Naive thymus-derived CD8-positive, alpha-beta T cell (primary cell): ENCODE measurements at regions not wholly inside any gene's neighbourhood (a gene's known extent, or its start where the extent isn't known, plus 50 kb on each side); places are given as distances from the start of the nearest gene placed in this dataset.

Experiments used
- ATAC-seq, 2 donors: fragments of 150-1000 bp; cut with Tn5 transposase in 1 of 2; sonication (Bioruptor Pico), chemical (Tn5 transposase) in 1 of 2; 1 replicate in 1 of 2; 2 replicates in 1 of 2; pipeline ENCODE4 v1.10.0; 2021; ENCODE audit warnings: mild to moderate bottlenecking in 2 of 2, moderate library complexity in 2 of 2
- POLR2A ChIA-PET: fragments of 350-600 bp; sonication (Branson Sonifier 250); formaldehyde crosslinking; loops from one replicate; lab custom pipeline; 2021; ENCODE audit warnings: antibody characterized with exemption; lab: Charles Lee
- DNase-seq, 10 donors: peaks; one replicate each; pipeline versions ENCODE4 v3.0.0 to v3.0.0-alpha.2; 2020 to 2022
- H3K27ac Mint-ChIP-seq, 10 donors: one replicate each; pipeline ENCODE4 v1.8.0; 2020 to 2022; ENCODE audit warnings: mild to moderate bottlenecking in 10 of 10, mixed read lengths in 10 of 10, moderate library complexity in 4 of 10, inconsistent platforms in 1 of 10
- H3K27me3 Mint-ChIP-seq, 5 donors: one replicate each; pipeline ENCODE4 v1.8.0; 2021 to 2022; ENCODE audit warnings: mixed read lengths in 5 of 5
- H3K36me3 Mint-ChIP-seq, 3 donors: one replicate each; pipeline ENCODE4 v1.8.0; 2020 to 2022; ENCODE audit warnings: mixed read lengths in 3 of 3, mild to moderate bottlenecking in 2 of 3, inconsistent platforms in 1 of 3
- H3K4me1 Mint-ChIP-seq, 4 donors: one replicate each; pipeline ENCODE4 v1.8.0; 2021 to 2022; ENCODE audit warnings: mixed read lengths in 4 of 4
- H3K4me3 Mint-ChIP-seq, 10 donors: one replicate each; pipeline ENCODE4 v1.8.0; 2020 to 2022; ENCODE audit warnings: mild to moderate bottlenecking in 10 of 10, mixed read lengths in 10 of 10, moderate library complexity in 6 of 10, inconsistent platforms in 1 of 10
- H3K9me3 Mint-ChIP-seq, 9 donors: one replicate each; pipeline ENCODE4 v1.8.0; 2020 to 2022; ENCODE audit warnings: mixed read lengths in 9 of 9, mild to moderate bottlenecking in 3 of 9, inconsistent platforms in 1 of 9, moderate library complexity in 1 of 9

DNA sequence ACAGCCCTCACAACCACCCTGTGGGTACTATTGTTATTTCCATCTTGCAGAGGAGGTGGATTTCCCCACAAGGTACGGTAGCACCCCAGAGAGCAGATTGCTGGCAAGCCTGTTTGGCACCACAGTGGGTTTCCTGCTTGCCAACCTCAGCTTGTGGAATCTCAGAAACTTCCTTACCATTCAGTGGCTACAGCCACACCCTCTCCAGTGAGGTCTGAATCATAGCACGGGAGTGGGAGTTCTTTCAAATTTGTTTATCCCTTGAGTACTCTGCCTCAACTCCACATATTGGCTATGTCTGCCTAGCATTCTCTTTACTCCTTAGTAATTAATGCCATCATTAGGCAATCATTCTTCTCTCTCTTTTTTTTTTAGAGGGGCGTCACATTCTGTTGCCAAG lies 162.1 kb downstream of the PTPRU start:
- Mint-ChIP-seq H3K27ac (no peak overlapping the region), H3K27me3 (peaks cover 4 to 35% (median 7%) of the 10 kb centered on the region in 5 donors), H3K36me3 (peaks cover 0 to 5% (median 0%) of the 10 kb centered on the region in 3 donors), H3K4me1 (no peaks in the 10 kb centered on the region), H3K4me3 (no peak overlapping the region), H3K9me3 (peaks cover 0 to 34% (median 12%) of the 10 kb centered on the region in 9 donors)
- POLR2A ChIA-PET = no interaction called here
- no peak for DNase-seq
- ATAC-seq = no peak

- POLR2A ChIA-PET = no interaction called here
- H3K27ac Mint-ChIP-seq = no peak overlapping the region
Measured at GRCh38 chr1:29397981-29398380, 161.7 kb downstream of the PTPRU start.

GRCh38 chr1:29397256-29397590 lies 160.9 kb downstream of the PTPRU start:
- no peak for DNase-seq
- Mint-ChIP-seq H3K36me3 (peaks cover 0 to 5% (median 0%) of the 10 kb centered on the region in 3 donors), H3K4me1 (no peaks in the 10 kb centered on the region), H3K9me3 (peaks cover 0 to 27% (median 12%) of the 10 kb centered on the region in 9 donors), H3K27ac (no peak overlapping the region), H3K27me3 (peaks cover 8 to 35% (median 11%) of the 10 kb centered on the region in 5 donors), H3K4me3 (no peak overlapping the region)
- POLR2A ChIA-PET = no interaction called here
- no peak for ATAC-seq

More at GRCh38 chr1:29397981-29398380, 161.7 kb downstream of the PTPRU start:
- Mint-ChIP-seq H3K4me1 (no peaks in the 10 kb centered on the region), H3K36me3 (peaks cover 0 to 5% (median 0%) of the 10 kb centered on the region in 3 donors), H3K27me3 (peaks cover 7 to 35% (median 8%) of the 10 kb centered on the region in 5 donors), H3K4me3 (no peak overlapping the region), H3K9me3 (peaks cover 0 to 34% (median 12%) of the 10 kb centered on the region in 9 donors)
- no peak for DNase-seq
- no peak for ATAC-seq

GRCh38 chr1:29396438-29397255 lies 160.3 kb downstream of the PTPRU start:
- ATAC-seq (no peak), DNase-seq (no peak)
- POLR2A ChIA-PET = no interaction called here
- no peak overlapping the region for H3K27ac Mint-ChIP-seq
- H3K4me1 Mint-ChIP-seq = no peaks in the 10 kb centered on the region
- no peak overlapping the region for H3K4me3 Mint-ChIP-seq
- peaks cover 0 to 26% (median 11%) of the 10 kb centered on the region in 9 donors for H3K9me3 Mint-ChIP-seq
- peaks cover 11 to 41% (median 16%) of the 10 kb centered on the region in 5 donors for H3K27me3 Mint-ChIP-seq
- H3K36me3 Mint-ChIP-seq = peaks cover 0 to 5% (median 0%) of the 10 kb centered on the region in 3 donors

- Mint-ChIP-seq H3K36me3 (peaks cover 0 to 5% (median 0%) of the 10 kb centered on the region in 3 donors), H3K4me3 (no peak overlapping the region), H3K9me3 (peaks cover 0 to 20% (median 10%) of the 10 kb centered on the region in 9 donors), H3K27me3 (peaks cover 13 to 49% (median 21%) of the 10 kb centered on the region in 5 donors), H3K27ac (no peak overlapping the region), H3K4me1 (no peaks in the 10 kb centered on the region)
- DNase-seq = no peak
- ATAC-seq = no peak
- POLR2A ChIA-PET = no interaction called here
Measured at GRCh38 chr1:29395736-29396437, 159.6 kb downstream of the PTPRU start.

- Mint-ChIP-seq H3K9me3 (peaks cover 0 to 18% (median 7%) of the 10 kb centered on the region in 9 donors), H3K4me1 (no peaks in the 10 kb centered on the region), H3K4me3 (no peak overlapping the region), H3K27ac (no peak overlapping the region), H3K36me3 (peaks cover 0 to 4% (median 0%) of the 10 kb centered on the region in 3 donors), H3K27me3 (peaks cover 16 to 58% (median 29%) of the 10 kb centered on the region in 5 donors)
- DNase-seq = no peak
- POLR2A ChIA-PET = no interaction called here
- no peak for ATAC-seq
Measured at GRCh38 chr1:29394521-29395225, 158.4 kb downstream of the PTPRU start.

GRCh38 chr1:29393451-29393826 lies 157.1 kb downstream of the PTPRU start:
- ATAC-seq (no peak), DNase-seq (no peak)
- Mint-ChIP-seq H3K4me1 (no peaks in the 10 kb centered on the region), H3K9me3 (peaks cover 0 to 9% (median 0%) of the 10 kb centered on the region in 9 donors), H3K27me3 (peaks cover 16 to 60% (median 32%) of the 10 kb centered on the region in 5 donors), H3K4me3 (no peak overlapping the region), H3K27ac (no peak overlapping the region), H3K36me3 (no peaks in the 10 kb centered on the region)
- POLR2A ChIA-PET = no interaction called here

- Mint-ChIP-seq H3K4me1 (no peaks in the 10 kb centered on the region), H3K9me3 (peaks cover 0 to 2% (median 0%) of the 10 kb centered on the region in 9 donors), H3K27ac (peak overlapping the region in 1 of 10 donors; percentile 13), H3K27me3 (peaks cover 20 to 67% (median 34%) of the 10 kb centered on the region in 5 donors), H3K4me3 (no peak overlapping the region), H3K36me3 (no peaks in the 10 kb centered on the region)
- DNase-seq = no peak
- no peak for ATAC-seq
- POLR2A ChIA-PET = no interaction called here
Measured at GRCh38 chr1:29392486-29393450, 156.4 kb downstream of the PTPRU start.

DNA sequence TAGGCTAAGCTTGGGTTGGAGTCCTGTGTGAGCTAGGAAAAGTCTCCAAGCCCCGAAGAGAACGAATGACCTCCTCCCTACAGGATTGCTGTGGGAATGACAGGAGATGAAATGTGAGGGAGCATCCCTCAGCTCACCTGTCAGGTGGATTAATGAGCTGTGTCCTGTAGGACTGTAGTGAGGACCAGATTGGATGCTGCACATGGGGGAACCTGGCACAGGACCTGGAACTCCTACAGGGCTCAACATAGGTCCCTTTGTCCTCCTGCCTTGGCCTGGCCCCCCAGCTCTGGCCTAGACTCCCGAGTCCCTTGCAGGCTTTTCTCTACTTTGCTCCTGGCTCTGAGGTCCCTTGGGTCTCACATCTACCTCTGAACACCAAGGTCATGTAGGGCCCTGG lies 155.7 kb downstream of the PTPRU start:
- POLR2A ChIA-PET = no interaction called here
- Mint-ChIP-seq H3K36me3 (no peaks in the 10 kb centered on the region), H3K4me1 (no peaks in the 10 kb centered on the region), H3K4me3 (no peak overlapping the region), H3K9me3 (no peaks in the 10 kb centered on the region), H3K27me3 (peaks cover 26 to 71% (median 41%) of the 10 kb centered on the region in 5 donors), H3K27ac (no peak overlapping the region)
- no peak for ATAC-seq
- DNase-seq = no peak

GRCh38 chr1:29391362-29391880 lies 155.1 kb downstream of the PTPRU start:
- H3K4me1 Mint-ChIP-seq = no peaks in the 10 kb centered on the region
- H3K27ac Mint-ChIP-seq = no peak overlapping the region
- H3K9me3 Mint-ChIP-seq = no peaks in the 10 kb centered on the region
- no peaks in the 10 kb centered on the region for H3K36me3 Mint-ChIP-seq
- H3K4me3 Mint-ChIP-seq = no peak overlapping the region
- no peak for ATAC-seq
- peaks cover 24 to 71% (median 40%) of the 10 kb centered on the region in 5 donors for H3K27me3 Mint-ChIP-seq
- DNase-seq = no peak
- POLR2A ChIA-PET = no interaction called here

DNA sequence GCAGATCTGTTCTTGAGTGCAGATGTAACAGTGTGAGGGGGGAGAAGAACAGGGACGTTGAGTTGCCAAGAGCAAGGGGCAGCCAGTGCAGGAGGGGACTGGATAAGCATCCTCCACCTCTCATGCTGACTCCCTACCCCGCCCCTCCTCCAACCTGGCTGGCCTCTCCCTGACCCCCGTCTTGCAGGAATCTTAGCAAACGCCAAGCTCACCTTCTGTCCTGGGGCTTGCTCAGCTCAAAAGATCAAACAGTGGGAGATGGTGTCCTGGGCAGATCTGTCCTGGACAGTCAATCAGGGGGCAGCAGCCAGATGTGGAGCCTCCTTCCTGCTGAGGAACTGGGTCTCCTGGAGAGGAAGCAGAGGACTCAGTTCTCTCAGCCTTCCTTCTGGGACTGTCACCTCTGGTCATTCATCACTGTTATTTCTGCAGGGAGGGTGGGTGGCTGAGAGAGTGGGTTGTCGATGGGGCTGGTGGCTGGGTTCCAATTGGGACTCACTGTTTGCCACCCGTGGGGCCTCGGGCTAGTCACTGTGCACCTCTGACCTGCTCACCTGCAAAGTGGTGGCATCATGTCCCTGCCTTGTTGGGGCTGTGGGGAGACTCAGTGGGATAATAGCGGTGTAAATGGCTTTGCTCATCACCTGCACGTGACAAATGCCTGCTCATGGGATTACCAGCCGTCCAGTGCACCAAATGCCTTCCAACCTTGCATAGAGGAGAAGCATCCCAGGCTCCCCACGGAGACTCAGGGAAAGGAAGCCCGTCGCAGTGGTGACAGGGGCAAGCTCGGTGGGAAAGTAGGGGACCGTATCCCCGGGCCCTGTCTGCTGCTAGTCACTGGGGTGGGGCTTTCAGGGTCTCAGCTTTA lies 154.4 kb downstream of the PTPRU start:
- Mint-ChIP-seq H3K36me3 (no peaks in the 10 kb centered on the region), H3K4me1 (no peaks in the 10 kb centered on the region), H3K4me3 (no peak overlapping the region), H3K27me3 (peaks cover 22 to 64% (median 44%) of the 10 kb centered on the region in 5 donors), H3K9me3 (no peaks in the 10 kb centered on the region), H3K27ac (no peak overlapping the region)
- POLR2A ChIA-PET = no interaction called here
- no peak for DNase-seq
- ATAC-seq = no peak
